Right atrium auricular region (tissue), 2 donors: ENCODE measurements at regions not wholly inside any gene's neighbourhood (a gene's known extent, or its start where the extent isn't known, plus 50 kb on each side); places are given as distances from the start of the nearest gene placed in this dataset.

ENCODE experiments used
- DNase-seq: peaks from one replicate; pipeline ENCODE4 v3.0.0-alpha.2; 2019; ENCODE audit warnings: low spot score
- H3K27ac ChIP-seq, 2 donors: fragments of 200-600 bp; sonication (generic); 1 replicate in 1 of 2; 2 replicates in 1 of 2; pipeline ENCODE4 v1.5.1; 2016 to 2019
- H3K27me3 ChIP-seq, 2 donors: fragments of 200-600 bp; sonication (generic); one replicate each; pipeline versions ENCODE4 v1.5.1 to v1.6.0; 2017 to 2019
- H3K36me3 ChIP-seq: fragments of 200-600 bp; sonication (generic); one replicate; pipeline ENCODE4 v1.5.1; 2016
- H3K4me1 ChIP-seq, 2 donors: fragments of 200-600 bp; sonication (generic); one replicate each; pipeline versions ENCODE4 v1.5.1 to v1.6.0; 2017 to 2019
- H3K4me3 ChIP-seq, 2 donors: fragments of 200-600 bp; sonication (generic); 1 replicate in 1 of 2; 2 replicates in 1 of 2; pipeline ENCODE4 v1.5.1; 2017 to 2019; ENCODE audit warnings: mild to moderate bottlenecking in 1 of 2, moderate library complexity in 1 of 2
- H3K9me3 ChIP-seq, 2 donors: fragments of 200-600 bp; sonication (generic); one replicate each; pipeline ENCODE4 v1.5.1; 2019
- CTCF ChIP-seq, 2 donors: fragments of 200-600 bp; sonication (generic); IDR thresholded peaks; one replicate each; pipeline ENCODE4 v1.5.1; 2019; ENCODE audit warnings: antibody characterized with exemption in 2 of 2

DNA sequence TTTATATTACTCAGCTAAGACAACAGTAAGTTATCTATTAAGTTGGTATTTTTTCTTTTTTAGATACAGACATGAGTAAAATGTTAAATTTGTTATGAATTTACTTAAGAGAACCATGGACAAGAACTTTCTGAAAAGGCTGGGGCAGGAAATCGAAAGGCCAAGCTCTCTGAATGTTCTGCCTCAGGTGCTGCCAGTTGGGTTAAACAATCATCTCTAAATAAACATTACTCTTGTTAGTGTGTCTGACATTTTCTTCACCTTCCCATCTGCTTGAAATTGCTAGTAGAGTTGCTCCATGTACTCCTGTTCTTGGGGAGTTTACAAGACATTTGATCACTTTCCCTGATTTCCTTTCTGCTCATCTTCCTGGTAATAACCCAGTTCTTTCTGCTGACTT, 87.5 kb downstream of the ANKRD7 start:
- no peak for DNase-seq
- Histone ChIP-seq H3K4me1 (no peaks in the 10 kb centered on the region), H3K36me3 (no peaks in the 10 kb centered on the region), H3K9me3 (peaks cover 0 to 5% of the 10 kb centered on the region in 2 donors), H3K27ac (no peak overlapping the region), H3K4me3 (no peak overlapping the region), H3K27me3 (no peaks in the 10 kb centered on the region)
- no peak for TF ChIP-seq CTCF (IDR thresholded peaks at IDR 0.05)

GRCh38 chr7:118312966-118313365, 88.5 kb downstream of the ANKRD7 start:
- Histone ChIP-seq H3K27me3 (no peaks in the 10 kb centered on the region), H3K36me3 (no peaks in the 10 kb centered on the region), H3K9me3 (peaks cover 0 to 5% of the 10 kb centered on the region in 2 donors), H3K4me3 (no peak overlapping the region), H3K4me1 (no peaks in the 10 kb centered on the region), H3K27ac (no peak overlapping the region)
- no peak for DNase-seq
- no peak for TF ChIP-seq CTCF (IDR thresholded peaks at IDR 0.05)

GRCh38 chr7:118324790-118325449, 100.4 kb downstream of the ANKRD7 start:
- no peak overlapping the region for H3K27ac ChIP-seq
- TF ChIP-seq CTCF (IDR thresholded peaks at IDR 0.05): no peak
- no peak for DNase-seq

DNA sequence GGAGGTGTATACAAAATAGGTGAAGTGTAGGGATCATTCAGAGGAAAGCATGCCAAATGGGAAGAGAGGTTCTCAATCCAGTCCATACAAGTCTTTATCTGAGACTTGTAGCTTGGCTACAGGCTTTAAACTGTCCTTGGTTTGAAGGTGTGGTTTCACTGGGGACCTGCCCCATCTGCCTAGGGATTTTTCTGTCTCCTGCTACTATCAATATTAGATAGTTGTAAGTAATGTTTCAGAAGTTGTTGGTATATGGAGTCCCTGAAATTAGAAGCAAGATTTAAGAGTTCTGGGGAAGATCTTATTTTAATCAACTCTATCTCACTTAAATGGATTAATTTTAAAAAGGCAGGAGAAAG, 100.9 kb downstream of the ANKRD7 start:
- no peaks in the 10 kb centered on the region for H3K4me1 ChIP-seq
- H3K4me3 ChIP-seq: no peak overlapping the region
- no peak for TF ChIP-seq CTCF (IDR thresholded peaks at IDR 0.05)
- no peak for DNase-seq
- H3K27me3 ChIP-seq: no peaks in the 10 kb centered on the region
- no peak overlapping the region for H3K27ac ChIP-seq
- no peaks in the 10 kb centered on the region for H3K9me3 ChIP-seq
- H3K36me3 ChIP-seq: no peaks in the 10 kb centered on the region

More at GRCh38 chr7:118324790-118325449, 100.4 kb downstream of the ANKRD7 start:
- H3K4me3 ChIP-seq: no peak overlapping the region
- no peaks in the 10 kb centered on the region for H3K36me3 ChIP-seq
- H3K9me3 ChIP-seq: no peaks in the 10 kb centered on the region
- H3K27me3 ChIP-seq: no peaks in the 10 kb centered on the region
- H3K4me1 ChIP-seq: no peaks in the 10 kb centered on the region

DNA sequence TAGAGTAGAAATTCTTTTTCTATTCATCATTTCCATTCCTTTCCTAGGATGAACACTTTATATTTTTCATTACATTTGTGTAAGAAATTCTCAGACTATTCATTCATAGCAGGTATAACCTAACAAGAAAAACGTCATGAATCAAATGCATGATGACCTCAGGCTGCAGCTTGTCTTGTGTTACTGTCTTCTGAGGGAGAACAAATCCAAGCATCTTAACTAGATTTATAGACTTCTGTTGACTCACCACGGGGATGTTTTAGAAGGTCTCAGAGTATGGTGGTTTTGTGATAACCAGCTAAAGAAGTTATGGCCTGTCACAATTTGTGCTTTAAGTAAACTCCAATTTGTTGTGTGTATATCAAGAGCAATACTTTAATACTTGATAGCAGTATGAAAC, 102.7 kb downstream of the ANKRD7 start:
- no peak overlapping the region for H3K4me3 ChIP-seq
- H3K4me1 ChIP-seq: no peaks in the 10 kb centered on the region
- no peak for DNase-seq
- no peaks in the 10 kb centered on the region for H3K9me3 ChIP-seq
- no peaks in the 10 kb centered on the region for H3K27me3 ChIP-seq
- H3K27ac ChIP-seq: no peak overlapping the region
- no peak for TF ChIP-seq CTCF (IDR thresholded peaks at IDR 0.05)
- no peaks in the 10 kb centered on the region for H3K36me3 ChIP-seq
